Type B pancreatic cell (in vitro differentiated cells): ENCODE measurements at regions not wholly inside any gene's neighbourhood (a gene's known extent, or its start where the extent isn't known, plus 50 kb on each side); places are given as distances from the start of the nearest gene placed in this dataset.
"Not testable (repeated sequence)": the region's sequence is repeated elsewhere in the genome, so short reads cannot be mapped to it uniquely, and the experiment has no call there.

Experiments used
- DNase-seq: peaks from one replicate; pipeline ENCODE4 v3.0.0; 2021; ENCODE audit warnings: mixed read lengths; ENCODE audit not compliant: unreplicated experiment; ENCODE audit errors: extremely low spot score
- H3K27ac Mint-ChIP-seq: 2 replicates; pipeline ENCODE4 v1.8.0; 2021; ENCODE audit warnings: mild to moderate bottlenecking, mixed read lengths
- H3K27me3 Mint-ChIP-seq: 2 replicates; pipeline ENCODE4 v1.8.0; 2021; ENCODE audit warnings: mixed read lengths
- H3K36me3 Mint-ChIP-seq: 2 replicates; pipeline ENCODE4 v1.8.0; 2021; ENCODE audit warnings: mixed read lengths
- H3K4me1 Mint-ChIP-seq: one replicate; pipeline ENCODE4 v1.8.0; 2021; ENCODE audit warnings: mixed read lengths; ENCODE audit not compliant: unreplicated experiment
- H3K4me3 Mint-ChIP-seq: 2 replicates; pipeline ENCODE4 v1.8.0; 2021; ENCODE audit warnings: mild to moderate bottlenecking, mixed read lengths
- H3K9me3 Mint-ChIP-seq: 2 replicates; pipeline ENCODE4 v1.8.0; 2021; ENCODE audit warnings: mixed read lengths
- CTCF ChIP-seq: fragments of 200-600 bp; sonication (generic); conservative IDR thresholded peaks from 2 replicates; pipeline ENCODE4 v1.5.0; 2021; ENCODE audit warnings: antibody characterized with exemption, mild to moderate bottlenecking

DNA sequence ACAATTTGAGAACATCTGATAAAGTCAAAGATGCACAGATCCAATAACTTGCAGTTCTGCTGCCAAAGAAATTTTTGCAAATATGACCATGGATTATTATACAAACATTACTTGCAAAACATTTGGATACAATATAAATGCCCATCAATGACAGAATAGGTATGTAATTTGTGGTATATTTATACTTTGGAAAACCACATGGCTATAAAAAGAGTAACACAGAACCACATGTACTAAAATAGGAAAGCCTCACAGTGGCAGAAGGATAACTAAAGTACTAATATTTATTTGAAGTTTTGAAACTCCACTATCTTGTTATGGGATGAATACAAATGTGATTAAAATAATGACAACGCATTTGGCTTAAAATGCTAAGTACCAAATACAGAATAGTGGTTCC lies 51.8 kb upstream of the DNAJC10 start:
- no peaks in the 10 kb centered on the region for H3K9me3 Mint-ChIP-seq
- no peak overlapping the region for H3K4me3 Mint-ChIP-seq
- H3K36me3 Mint-ChIP-seq: no peaks in the 10 kb centered on the region
- no peak for DNase-seq
- no peaks in the 10 kb centered on the region for H3K4me1 Mint-ChIP-seq
- no peaks in the 10 kb centered on the region for H3K27me3 Mint-ChIP-seq
- H3K27ac Mint-ChIP-seq: no peak overlapping the region
- no peak for TF ChIP-seq CTCF

- H3K4me3 Mint-ChIP-seq, DNase-seq, H3K9me3 Mint-ChIP-seq, H3K27me3 Mint-ChIP-seq, H3K27ac Mint-ChIP-seq, H3K4me1 Mint-ChIP-seq, H3K36me3 Mint-ChIP-seq: not testable (repeated sequence)
Observed at GRCh38 chr2:182665500-182665899, 50.6 kb upstream of the DNAJC10 start.
